SK-N-MC (cell line): ENCODE measurements at regions not wholly inside any gene's neighbourhood (a gene's known extent, or its start where the extent isn't known, plus 50 kb on each side); places are given as distances from the start of the nearest gene placed in this dataset.

ENCODE experiments used
- EZH2 ChIP-seq: fragments of 200-600 bp; sonication (generic); IDR thresholded peaks from one replicate; pipeline ENCODE4 v1.6.1; 2017; ENCODE audit warnings: antibody characterized with exemption
- POLR2AphosphoS5 ChIP-seq: IDR thresholded peaks from 2 replicates; pipeline ENCODE4 v1.6.1; 2012; ENCODE audit warnings: mild to moderate bottlenecking, low read depth, low read length, borderline replicate concordance

DNA sequence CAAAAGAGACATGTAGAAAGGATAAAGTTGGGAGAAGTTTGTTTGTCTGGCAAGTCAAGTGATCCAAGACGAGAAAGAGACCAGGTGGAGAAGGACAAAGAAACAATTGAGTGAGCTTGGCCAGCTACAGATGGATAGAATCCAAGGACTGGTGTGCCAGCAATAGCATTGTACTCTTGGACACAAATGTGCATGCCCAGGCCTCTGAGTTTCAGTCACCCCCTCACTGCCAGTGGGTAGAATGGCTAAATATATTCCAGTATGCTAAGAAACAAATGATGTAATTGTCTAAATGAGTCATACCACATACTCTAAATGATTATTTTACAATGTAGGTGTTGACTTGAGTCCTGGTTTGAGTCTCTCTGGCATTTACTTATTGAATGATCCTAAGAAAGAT is 881.3 kb downstream of the LRRTM4 start:
- no peak for TF ChIP-seq EZH2
- no peak for TF ChIP-seq POLR2AphosphoS5
